Fibroblast of skin of left quadriceps (primary cell): ENCODE measurements at regions not wholly inside any gene's neighbourhood (a gene's known extent, or its start where the extent isn't known, plus 50 kb on each side); places are given as distances from the start of the nearest gene placed in this dataset.
A peak's percentile ranks its signal among the peaks of the same experiment; 100 is the strongest.
"Not testable (repeated sequence)": the region's sequence is repeated elsewhere in the genome, so short reads cannot be mapped to it uniquely, and the experiment has no call there.

Experiments used
- DNase-seq, 2 experiments: peaks; one replicate each; pipeline ENCODE4 v3.0.0-alpha.2; 2013; ENCODE audit warnings: low read depth in 2 of 2

GRCh38 chr1:58932859-58933598 is 149.2 kb upstream of the JUN start:
- peak; percentile 49 to 52 for DNase-seq

- no peak for DNase-seq
These were observed 149.7 kb upstream of the JUN start for GRCh38 chr1:58933599-58933926.

GRCh38 chr1:58934706-58935105 is 150.9 kb upstream of the JUN start:
- DNase-seq: no peak

GRCh38 chr1:58936973-58937372 is 153.1 kb upstream of the JUN start:
- no peak for DNase-seq

- no peak for DNase-seq
These were observed 155.3 kb upstream of the JUN start for GRCh38 chr1:58939146-58939545.

- DNase-seq: no peak
These were observed 156.0 kb upstream of the JUN start for GRCh38 chr1:58939666-58940370.

GRCh38 chr1:58941471-58942289 is 157.8 kb upstream of the JUN start:
- no peak for DNase-seq

GRCh38 chr1:58942759-58943191 is 158.9 kb upstream of the JUN start:
- DNase-seq: no peak

- DNase-seq: no peak
These were observed 159.9 kb upstream of the JUN start for GRCh38 chr1:58943776-58944175.

GRCh38 chr1:58944439-58944838 is 160.6 kb upstream of the JUN start:
- no peak for DNase-seq

- no peak for DNase-seq
These were observed 162.5 kb upstream of the JUN start for GRCh38 chr1:58946390-58946789.

GRCh38 chr1:58948671-58949070 is 164.8 kb upstream of the JUN start:
- DNase-seq: no peak

- no peak for DNase-seq
These were observed 165.8 kb upstream of the JUN start for GRCh38 chr1:58949551-58950220.

GRCh38 chr1:58950897-58951296 is 167.1 kb upstream of the JUN start:
- no peak for DNase-seq

- not testable (repeated sequence) for DNase-seq
These were observed 170.1 kb upstream of the JUN start for GRCh38 chr1:58953951-58954350.

GRCh38 chr1:58963287-58963686 is 179.4 kb upstream of the JUN start:
- DNase-seq: not testable (repeated sequence)

GRCh38 chr1:58964428-58964827 is 180.6 kb upstream of the JUN start:
- no peak for DNase-seq

- no peak for DNase-seq
These were observed 181.0 kb upstream of the JUN start for GRCh38 chr1:58964880-58965279.

GRCh38 chr1:58966103-58966916 is 182.5 kb upstream of the JUN start:
- DNase-seq: no peak

- no peak for DNase-seq
These were observed 183.3 kb upstream of the JUN start for GRCh38 chr1:58966917-58967740.
